ENCODE measurements at regions not wholly inside any gene's neighbourhood (a gene's known extent, or its start where the extent isn't known, plus 50 kb on each side); places are given as distances from the start of the nearest gene placed in this dataset.

GRCh38 chr21:43311301-43311817, 115.6 kb downstream of the SIK1 start:
- no peak overlapping the region for H3K27ac ChIP-seq
- WGBS (ENCODE audit: insufficient coverage, low coverage, low lambda C conversion rate, missing lambda C conversion rate): 35% methylated on average over 6 of the region's 8 CpGs
- peaks cover 0 to 8% (median 4%) of the 10 kb centered on the region in 4 donors for H3K4me1 ChIP-seq
- H3K27me3 ChIP-seq: no peaks in the 10 kb centered on the region
- H3K36me3 ChIP-seq: no peaks in the 10 kb centered on the region
- H3K9me3 ChIP-seq: no peaks in the 10 kb centered on the region
- DNase-seq (peak; percentile 46 to 78 (median 75)), ATAC-seq (peak; percentile 92 to 97 (median 94))
- intact Hi-C loops (cut with DNase I): no loop called here
- TF ChIP-seq CTCF (IDR thresholded peaks at IDR 0.05) (peak in 1 of 4 donors; percentile 12), POLR2A (IDR thresholded peaks at IDR 0.05) (no peak)
- no peak overlapping the region for H3K4me3 ChIP-seq

GRCh38 chr21:43308815-43309283, 118.1 kb downstream of the SIK1 start:
- TF ChIP-seq CTCF (IDR thresholded peaks at IDR 0.05) (no peak), POLR2A (IDR thresholded peaks at IDR 0.05) (no peak)
- H3K9me3 ChIP-seq: no peaks in the 10 kb centered on the region
- intact Hi-C loops (cut with DNase I): no loop called here
- ATAC-seq (no peak), DNase-seq (no peak)
- H3K27me3 ChIP-seq: no peaks in the 10 kb centered on the region
- no peak overlapping the region for H3K4me3 ChIP-seq
- 91% methylated on average over 10 of the region's 10 CpGs for WGBS (ENCODE audit: insufficient coverage, low coverage, low lambda C conversion rate, missing lambda C conversion rate)
- peaks cover 0 to 8% (median 4%) of the 10 kb centered on the region in 4 donors for H3K4me1 ChIP-seq
- H3K27ac ChIP-seq: no peak overlapping the region
- no peaks in the 10 kb centered on the region for H3K36me3 ChIP-seq

- no peak for TF ChIP-seq POLR2A (IDR thresholded peaks at IDR 0.05)
- TF ChIP-seq CTCF (IDR thresholded peaks at IDR 0.05): no peak
- no peak overlapping the region for H3K4me3 ChIP-seq
- no peaks in the 10 kb centered on the region for H3K36me3 ChIP-seq
- no peak for ATAC-seq
- 84% methylated on average over 10 of the region's 13 CpGs for WGBS (ENCODE audit: insufficient coverage, low coverage, low lambda C conversion rate, missing lambda C conversion rate)
- intact Hi-C loops (cut with DNase I): no loop called here
- peaks cover 0 to 8% (median 4%) of the 10 kb centered on the region in 4 donors for H3K4me1 ChIP-seq
- no peak overlapping the region for H3K27ac ChIP-seq
- DNase-seq: peak in 2 of 3 donors; percentile 14 to 42
- no peaks in the 10 kb centered on the region for H3K9me3 ChIP-seq
- no peaks in the 10 kb centered on the region for H3K27me3 ChIP-seq
These were observed 118.7 kb downstream of the SIK1 start for GRCh38 chr21:43308101-43308814.

- Histone ChIP-seq H3K9me3 (no peaks in the 10 kb centered on the region), H3K27ac (no peak overlapping the region), H3K36me3 (no peaks in the 10 kb centered on the region), H3K4me1 (peaks cover 0 to 8% (median 4%) of the 10 kb centered on the region in 4 donors), H3K27me3 (no peaks in the 10 kb centered on the region), H3K4me3 (no peak overlapping the region)
- DNase-seq: peak in 2 of 3 donors; percentile 8 to 28
- ATAC-seq: no peak
- TF ChIP-seq CTCF (IDR thresholded peaks at IDR 0.05) (no peak), POLR2A (IDR thresholded peaks at IDR 0.05) (no peak)
- intact Hi-C loops (cut with DNase I): no loop called here
- WGBS (ENCODE audit: insufficient coverage, low coverage, low lambda C conversion rate, missing lambda C conversion rate): 43% methylated on average over 1 of the region's 7 CpGs
These were observed 119.3 kb downstream of the SIK1 start for GRCh38 chr21:43307677-43308070.
